Left renal pelvis (tissue), 4 donors: ENCODE measurements at regions not wholly inside any gene's neighbourhood (a gene's known extent, or its start where the extent isn't known, plus 50 kb on each side); places are given as distances from the start of the nearest gene placed in this dataset.
A peak's percentile ranks its signal among the peaks of the same experiment; 100 is the strongest.

Source experiments
- DNase-seq, 4 donors: peaks; one replicate each; pipeline ENCODE4 v3.0.0-alpha.2; 2013; ENCODE audit warnings: low read depth in 4 of 4, low spot score in 3 of 4

- DNase-seq, result no peak
Measured at GRCh38 chr12:92471551-92471950, 231.2 kb upstream of the PLEKHG7 start.

- DNase-seq, result no peak
Measured at GRCh38 chr12:92470608-92471021, 232.2 kb upstream of the PLEKHG7 start.

DNA sequence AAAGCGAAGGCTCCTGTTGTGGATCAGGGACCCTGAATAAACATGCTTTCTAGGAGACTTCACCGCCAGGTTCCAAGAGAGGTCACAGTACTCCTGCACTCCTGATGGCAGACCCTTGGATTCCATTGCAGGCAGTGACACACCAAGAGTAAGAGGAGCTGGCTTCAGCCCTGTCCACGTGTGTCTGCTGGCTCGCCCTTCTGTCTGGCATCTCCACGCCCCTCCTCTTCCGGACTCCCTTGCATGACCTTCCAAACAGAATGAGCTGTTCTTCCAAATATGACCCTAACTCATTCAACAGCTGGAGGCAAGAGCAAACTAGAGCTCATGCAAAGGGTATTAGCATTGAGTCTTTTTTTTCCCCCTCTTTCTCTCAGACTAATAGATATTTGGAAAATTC lies 233.0 kb upstream of the PLEKHG7 start:
- DNase-seq, result no peak

GRCh38 chr12:92468358-92469020 lies 234.3 kb upstream of the PLEKHG7 start:
- no peak for DNase-seq

DNA sequence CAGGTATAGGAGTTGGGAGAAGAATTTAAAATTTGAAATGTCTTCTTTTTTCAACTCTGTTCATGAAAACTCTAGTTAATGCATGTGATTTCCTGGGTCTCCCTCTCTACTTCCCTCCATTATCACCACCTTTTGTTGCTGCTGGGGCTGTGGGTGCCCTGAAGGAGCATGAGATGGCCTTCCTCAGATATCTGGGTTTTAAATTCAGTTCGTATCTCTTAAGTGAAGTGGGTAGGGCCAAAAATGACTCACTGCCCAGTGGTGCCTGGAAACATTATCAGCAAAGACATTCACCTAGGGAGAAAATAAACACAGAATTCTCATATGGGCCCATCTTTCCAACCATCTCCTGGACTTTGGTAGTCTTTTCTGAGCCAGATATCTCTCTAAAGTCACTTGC lies 234.9 kb upstream of the PLEKHG7 start:
- DNase-seq, result no peak

DNA sequence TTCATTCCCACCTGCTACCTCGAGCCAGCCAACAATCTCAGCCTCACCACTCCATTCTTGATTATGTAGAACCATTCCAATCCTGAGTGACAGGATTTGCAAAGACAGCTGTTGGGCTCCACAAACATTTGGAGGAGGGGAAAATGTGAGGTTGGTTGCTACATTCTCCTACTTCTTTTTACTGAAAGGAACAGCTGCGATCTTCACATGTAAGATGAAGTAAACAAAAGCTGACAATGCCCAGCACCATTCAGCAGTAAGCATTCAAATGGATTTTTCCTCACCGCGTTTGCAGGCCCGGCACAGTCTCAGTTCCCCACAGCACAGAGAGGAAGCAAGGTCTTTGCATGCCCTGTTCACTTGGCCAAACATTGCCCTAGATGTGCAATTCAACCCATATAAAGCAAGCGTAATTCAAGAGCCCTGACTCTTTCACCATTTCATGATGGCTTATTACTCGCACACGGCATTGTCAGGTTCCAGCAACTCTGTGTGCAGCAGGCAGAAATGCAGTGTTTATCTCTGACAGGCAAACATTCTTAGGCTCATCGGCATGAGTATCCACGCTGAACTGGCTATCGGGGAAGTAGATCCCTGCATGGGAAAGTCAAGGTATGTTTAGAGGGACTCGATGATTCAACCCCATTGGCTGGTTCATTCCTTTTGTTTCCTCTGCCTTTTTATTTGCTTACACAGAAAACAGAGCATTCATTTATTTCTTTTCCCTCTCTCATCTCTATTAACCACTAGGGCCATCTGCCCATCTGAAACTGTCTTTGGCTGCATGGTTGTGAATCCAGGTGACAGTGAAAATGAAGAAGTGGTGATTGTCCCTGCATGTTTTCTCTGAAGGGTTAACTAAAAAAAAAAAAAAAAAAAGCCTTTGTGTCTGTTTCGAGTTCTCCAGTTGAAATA lies 236.1 kb upstream of the PLEKHG7 start:
- DNase-seq, result no peak

DNA sequence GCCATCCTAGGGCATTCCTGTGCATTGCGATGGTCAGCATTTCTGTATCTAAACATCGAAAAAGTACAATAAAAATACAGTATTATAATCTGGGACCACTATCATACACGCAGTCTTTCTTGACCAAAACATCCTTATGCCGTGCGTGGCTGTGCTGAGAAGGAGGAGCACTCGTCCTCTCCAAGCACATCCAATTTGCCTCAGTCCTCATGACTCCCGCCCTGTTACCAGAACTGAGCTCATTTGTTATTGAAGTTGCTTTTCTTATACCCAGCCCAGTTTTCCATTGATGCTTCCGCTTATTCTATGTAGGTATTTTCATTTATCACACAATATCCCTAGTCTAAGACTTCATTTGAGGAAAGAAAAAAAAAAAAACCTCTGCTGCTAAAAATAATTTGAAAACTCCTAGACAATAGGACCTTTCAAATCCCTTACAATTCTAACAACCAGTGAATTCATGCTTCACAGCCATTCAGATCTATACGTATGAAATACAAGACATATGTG lies 236.9 kb upstream of the PLEKHG7 start:
- DNase-seq, result no peak

- peak in 2 of 4 donors; percentile 14 to 19 for DNase-seq
Measured at GRCh38 chr12:92464911-92465310, 237.9 kb upstream of the PLEKHG7 start.

- DNase-seq, result no peak
Measured at GRCh38 chr12:92463171-92463570, 239.6 kb upstream of the PLEKHG7 start.

GRCh38 chr12:92462527-92462926 lies 240.3 kb upstream of the PLEKHG7 start:
- no peak for DNase-seq

DNA sequence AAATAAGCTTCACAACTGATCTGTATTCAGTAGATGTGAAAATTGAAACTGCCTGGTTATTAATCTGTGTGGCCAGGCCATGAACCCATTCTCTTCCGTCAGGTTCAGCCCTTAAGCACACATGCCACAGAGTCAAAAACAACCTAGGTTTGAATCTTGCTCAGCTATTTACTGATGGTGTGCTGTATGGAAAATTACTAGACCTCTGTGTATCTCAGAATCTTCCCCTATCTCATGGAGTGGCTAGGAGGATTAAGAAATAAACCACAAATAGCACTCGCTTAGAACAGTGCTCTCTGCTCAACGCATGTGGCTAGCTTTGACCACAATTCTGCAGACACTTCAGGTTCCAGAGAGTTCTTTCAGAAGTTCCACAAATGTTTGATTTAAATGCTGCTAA lies 240.7 kb upstream of the PLEKHG7 start:
- no peak for DNase-seq

GRCh38 chr12:92459850-92460249 lies 242.9 kb upstream of the PLEKHG7 start:
- no peak for DNase-seq

DNA sequence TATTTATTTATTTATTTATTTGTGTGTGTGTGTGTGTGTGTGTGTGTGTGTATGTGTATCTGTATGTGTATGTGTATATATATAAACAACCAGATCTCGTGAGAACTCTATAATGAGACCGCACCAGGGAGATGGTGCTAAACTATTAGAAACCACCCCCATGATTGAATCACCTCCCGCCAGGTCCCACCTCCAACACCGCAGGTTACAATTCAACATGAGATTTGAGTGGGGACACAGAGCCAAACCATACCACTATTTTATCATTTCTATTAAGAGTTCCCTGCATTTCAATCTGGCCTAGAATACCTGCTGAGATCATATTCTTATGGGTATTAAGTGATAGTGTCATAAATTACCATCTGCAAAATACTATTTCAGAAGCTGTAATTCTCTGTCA lies 243.8 kb upstream of the PLEKHG7 start:
- DNase-seq, result no peak

DNA sequence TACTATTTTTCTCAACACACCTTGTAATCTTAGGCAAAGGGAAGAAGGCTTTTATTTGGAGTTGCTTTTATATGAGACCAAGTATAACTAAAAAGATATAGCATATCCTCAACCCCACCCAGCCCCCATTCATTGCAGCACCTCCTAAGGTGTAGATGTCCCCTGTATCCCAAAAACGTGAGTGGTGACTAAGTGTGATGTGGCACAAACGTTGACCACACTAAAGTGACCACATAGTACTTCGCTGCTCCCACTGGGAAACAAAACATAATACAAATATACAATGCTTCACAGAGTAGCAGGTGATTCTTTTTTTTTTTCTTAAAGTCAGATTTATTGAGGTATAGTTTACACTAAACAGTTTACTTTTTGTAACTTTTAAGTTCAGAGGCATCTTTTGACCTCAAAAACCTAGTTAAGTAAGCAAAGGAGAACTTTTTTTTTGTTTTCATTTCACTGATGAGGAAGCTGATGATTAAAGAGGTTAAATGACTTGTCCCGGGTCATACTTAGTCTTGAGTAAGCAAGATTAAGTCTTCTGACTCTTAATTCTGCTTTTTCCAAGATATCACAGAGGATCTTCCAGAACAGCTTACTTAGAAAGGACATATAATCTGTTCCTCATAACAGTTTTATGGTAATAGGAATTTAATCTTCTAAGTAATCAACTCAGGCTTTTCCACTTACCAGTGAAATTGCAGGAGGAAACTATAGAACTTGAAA lies 245.2 kb upstream of the PLEKHG7 start:
- DNase-seq, result no peak

DNA sequence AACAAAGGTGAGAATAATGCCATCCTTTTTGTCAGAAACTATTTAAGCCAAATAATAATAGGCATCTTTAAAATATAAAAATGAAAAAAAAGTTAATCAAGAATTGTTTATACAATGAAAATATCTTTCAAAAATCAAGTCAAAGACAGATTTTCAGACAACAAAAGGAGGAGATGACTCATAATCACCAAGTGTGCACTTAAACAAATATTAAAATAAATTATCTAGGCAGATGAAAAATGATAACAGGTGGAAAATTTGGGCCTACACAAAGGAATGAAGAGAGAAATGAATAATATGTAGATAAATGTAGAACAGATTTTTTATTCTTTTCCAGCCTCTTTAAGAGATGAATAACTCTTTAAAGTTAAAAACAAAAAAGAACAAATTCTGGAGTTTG lies 250.0 kb upstream of the PLEKHG7 start:
- no peak for DNase-seq

DNA sequence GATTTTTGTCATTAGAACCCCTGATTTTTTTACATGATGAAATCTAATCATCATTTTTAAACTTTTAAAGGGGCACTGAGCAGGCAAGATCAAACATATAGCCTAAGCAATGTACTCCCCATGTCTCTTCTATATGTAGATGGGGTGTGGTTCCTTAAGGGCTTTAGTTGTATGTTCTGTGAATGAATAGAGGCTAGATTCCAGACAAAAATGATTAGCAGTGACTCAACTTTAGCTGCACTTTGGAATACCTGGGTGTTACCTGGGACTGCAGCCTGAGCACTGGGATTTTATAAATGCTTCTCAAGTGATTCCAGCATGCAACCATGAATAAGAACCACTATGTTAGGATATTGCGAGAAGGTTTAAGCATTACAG lies 256.7 kb upstream of the PLEKHG7 start:
- no peak for DNase-seq

GRCh38 chr12:92445253-92446082 lies 257.3 kb upstream of the PLEKHG7 start:
- DNase-seq, result no peak

- DNase-seq, result no peak
Measured at GRCh38 chr12:92444763-92445162, 258.0 kb upstream of the PLEKHG7 start.

DNA sequence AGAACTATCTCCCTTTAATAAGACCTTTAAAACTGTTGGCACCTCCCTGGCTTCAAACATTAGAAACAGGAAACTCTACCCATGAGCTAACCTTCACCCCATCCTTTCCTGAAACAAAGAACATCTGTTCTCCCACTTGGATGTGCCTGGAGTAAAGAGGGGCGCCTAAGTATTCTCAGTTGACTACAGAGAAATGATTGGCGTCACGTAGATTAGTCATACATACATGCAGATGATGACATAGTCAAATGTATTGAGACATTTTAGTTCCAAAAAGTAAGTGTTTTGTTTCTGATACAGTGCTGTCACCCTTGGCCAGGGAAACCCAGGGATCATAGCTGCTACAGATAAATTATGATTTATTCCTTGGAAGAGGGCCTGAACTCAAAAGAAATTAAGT lies 260.0 kb upstream of the PLEKHG7 start:
- DNase-seq, result no peak

- no peak for DNase-seq
Measured at GRCh38 chr12:92440072-92440471, 262.7 kb upstream of the PLEKHG7 start.
